Stimulated activated naive CD4-positive, alpha-beta T cell treated with Interleukin-2 at 50 U/mL for 16 hours (primary cell): ENCODE measurements at regions not wholly inside any gene's neighbourhood (a gene's known extent, or its start where the extent isn't known, plus 50 kb on each side); places are given as distances from the start of the nearest gene placed in this dataset.
"Not testable (repeated sequence)": the region's sequence is repeated elsewhere in the genome, so short reads cannot be mapped to it uniquely, and the experiment has no call there.

ENCODE experiments used
- DNase-seq: peaks from one replicate; lab custom pipeline; 2025; lab: John Stamatoyannopoulos, UW

GRCh38 chr7:25069900-25070443, 55.1 kb downstream of the CYCS start:
- peak; percentile 29 for DNase-seq

GRCh38 chr7:25068502-25069213, 56.4 kb downstream of the CYCS start:
- DNase-seq = no peak

- no peak for DNase-seq
These were observed 57.1 kb downstream of the CYCS start for GRCh38 chr7:25067726-25068501.

- no peak for DNase-seq
These were observed 58.8 kb downstream of the CYCS start for GRCh38 chr7:25066253-25066652.

GRCh38 chr7:25062380-25062779, 62.7 kb downstream of the CYCS start:
- no peak for DNase-seq

GRCh38 chr7:25060487-25061055, 64.5 kb downstream of the CYCS start:
- DNase-seq = no peak

GRCh38 chr7:25059576-25059975, 65.5 kb downstream of the CYCS start:
- no peak for DNase-seq

GRCh38 chr7:25056368-25056767, 68.7 kb downstream of the CYCS start:
- no peak for DNase-seq

GRCh38 chr7:25055520-25056220, 69.4 kb downstream of the CYCS start:
- no peak for DNase-seq

GRCh38 chr7:25054819-25055519, 70.1 kb downstream of the CYCS start:
- DNase-seq = no peak

- no peak for DNase-seq
These were observed 70.2 kb upstream of the OSBPL3 start for GRCh38 chr7:25050223-25050622.

GRCh38 chr7:25048444-25048834, 68.5 kb upstream of the OSBPL3 start:
- DNase-seq = no peak

- DNase-seq = not testable (repeated sequence)
These were observed 67.8 kb upstream of the OSBPL3 start for GRCh38 chr7:25047571-25048443.

GRCh38 chr7:25037325-25037724, 57.3 kb upstream of the OSBPL3 start:
- DNase-seq = no peak

- no peak for DNase-seq
These were observed 55.3 kb upstream of the OSBPL3 start for GRCh38 chr7:25035274-25035673.

- DNase-seq = no peak
These were observed 54.2 kb upstream of the OSBPL3 start for GRCh38 chr7:25034136-25034535.

GRCh38 chr7:25032774-25033743, 53.1 kb upstream of the OSBPL3 start:
- no peak for DNase-seq

- DNase-seq = no peak
These were observed 51.5 kb upstream of the OSBPL3 start for GRCh38 chr7:25031432-25031831.

- no peak for DNase-seq
These were observed 51.0 kb upstream of the OSBPL3 start for GRCh38 chr7:25031007-25031406.
